ENCODE measurements at regions not wholly inside any gene's neighbourhood (a gene's known extent, or its start where the extent isn't known, plus 50 kb on each side); places are given as distances from the start of the nearest gene placed in this dataset.
"Not testable (repeated sequence)": the region's sequence is repeated elsewhere in the genome, so short reads cannot be mapped to it uniquely, and the experiment has no call there.

GRCh38 chr14:83828406-83828805 lies 1701.5 kb upstream of the FLRT2 start:
- DNase-seq (ENCODE audit: extremely low read depth, low read depth, low spot score) = no peak

- no peak for DNase-seq (ENCODE audit: extremely low read depth, low read depth, low spot score)
Measured at GRCh38 chr14:83830316-83830715, 1699.6 kb upstream of the FLRT2 start.

- DNase-seq (ENCODE audit: extremely low read depth, low read depth, low spot score) = no peak
Measured at GRCh38 chr14:83838226-83838625, 1691.7 kb upstream of the FLRT2 start.

DNA sequence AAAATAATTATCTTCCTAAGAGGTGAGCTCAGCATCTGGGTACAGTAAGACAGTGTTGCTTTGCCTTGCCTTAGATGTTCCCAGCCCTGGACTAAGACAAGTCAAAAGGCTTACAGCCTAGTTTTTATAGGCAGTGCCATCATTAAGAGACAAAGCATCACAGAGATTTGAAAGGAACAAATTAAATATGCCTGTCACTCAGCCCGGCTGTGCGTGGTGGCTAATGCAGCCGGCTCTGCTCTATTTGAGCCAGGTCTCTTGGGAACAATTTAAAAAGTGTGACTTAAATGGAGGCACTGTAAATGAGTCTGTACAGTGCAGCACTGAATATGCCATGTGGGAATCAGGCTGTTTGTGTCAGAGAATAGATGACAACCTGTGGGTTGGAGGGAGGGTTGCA lies 1687.4 kb upstream of the FLRT2 start:
- DNase-seq (ENCODE audit: extremely low read depth, low read depth, low spot score) = no peak

- DNase-seq (ENCODE audit: extremely low read depth, low read depth, low spot score) = no peak
Measured at GRCh38 chr14:83847102-83847501, 1682.8 kb upstream of the FLRT2 start.

GRCh38 chr14:83850092-83850491 lies 1679.9 kb upstream of the FLRT2 start:
- no peak for DNase-seq (ENCODE audit: extremely low read depth, low read depth, low spot score)

DNA sequence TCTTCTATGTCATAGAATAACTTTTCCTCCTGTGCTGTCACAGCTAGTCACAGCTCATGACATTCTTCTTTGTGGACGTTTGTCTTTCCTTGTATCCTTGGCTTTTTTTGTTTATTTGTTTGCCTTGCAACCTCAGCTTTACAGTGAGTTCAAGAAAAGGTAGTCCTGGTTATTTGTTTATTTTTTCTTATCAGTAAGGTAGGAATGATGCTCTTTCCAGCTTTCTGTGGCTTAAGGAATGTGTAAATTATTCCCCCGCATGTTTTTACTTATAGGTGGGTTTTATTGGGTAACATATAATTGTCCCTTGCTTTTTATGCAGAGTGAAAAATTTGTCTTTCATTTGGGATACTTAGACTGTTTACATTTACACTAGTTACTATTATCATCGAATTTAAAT lies 1673.6 kb upstream of the FLRT2 start:
- no peak for DNase-seq (ENCODE audit: extremely low read depth, low read depth, low spot score)

GRCh38 chr14:83860631-83861155 lies 1669.3 kb upstream of the FLRT2 start:
- DNase-seq (ENCODE audit: extremely low read depth, low read depth, low spot score) = no peak

GRCh38 chr14:83863042-83863774 lies 1666.7 kb upstream of the FLRT2 start:
- DNase-seq (ENCODE audit: extremely low read depth, low read depth, low spot score) = no peak

GRCh38 chr14:83864106-83864505 lies 1665.8 kb upstream of the FLRT2 start:
- no peak for DNase-seq (ENCODE audit: extremely low read depth, low read depth, low spot score)

DNA sequence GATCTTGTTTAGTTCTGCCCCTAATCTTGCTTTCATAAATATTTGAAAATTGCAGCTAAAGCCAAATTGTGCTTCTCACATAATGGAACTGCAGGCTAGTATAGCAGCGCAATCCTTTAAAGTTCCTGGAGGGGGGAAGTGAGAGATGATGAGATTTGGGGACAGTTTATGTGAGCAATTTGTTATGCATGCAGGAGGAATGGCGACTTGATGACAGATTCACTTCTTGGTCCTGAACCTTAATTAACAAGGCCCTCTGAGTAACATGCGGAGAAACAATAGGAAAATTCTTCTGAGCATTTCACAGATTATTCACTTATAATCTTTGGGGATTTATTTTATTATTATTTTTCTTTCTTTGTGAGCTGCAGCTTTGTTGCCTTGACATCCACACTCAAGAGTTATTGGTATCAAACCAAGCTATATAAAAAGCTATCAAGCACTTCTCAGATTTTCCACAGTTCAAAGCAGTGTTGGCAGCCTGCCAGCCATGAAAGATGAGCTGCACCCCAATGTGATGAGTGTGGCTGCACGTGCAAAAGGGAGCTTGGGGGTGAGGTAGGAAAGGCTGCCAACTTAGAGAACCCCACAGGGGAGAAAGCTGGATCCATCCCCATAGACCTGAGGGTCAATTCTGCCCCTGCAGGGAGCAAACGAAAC lies 1662.2 kb upstream of the FLRT2 start:
- no peak for DNase-seq (ENCODE audit: extremely low read depth, low read depth, low spot score)

DNA sequence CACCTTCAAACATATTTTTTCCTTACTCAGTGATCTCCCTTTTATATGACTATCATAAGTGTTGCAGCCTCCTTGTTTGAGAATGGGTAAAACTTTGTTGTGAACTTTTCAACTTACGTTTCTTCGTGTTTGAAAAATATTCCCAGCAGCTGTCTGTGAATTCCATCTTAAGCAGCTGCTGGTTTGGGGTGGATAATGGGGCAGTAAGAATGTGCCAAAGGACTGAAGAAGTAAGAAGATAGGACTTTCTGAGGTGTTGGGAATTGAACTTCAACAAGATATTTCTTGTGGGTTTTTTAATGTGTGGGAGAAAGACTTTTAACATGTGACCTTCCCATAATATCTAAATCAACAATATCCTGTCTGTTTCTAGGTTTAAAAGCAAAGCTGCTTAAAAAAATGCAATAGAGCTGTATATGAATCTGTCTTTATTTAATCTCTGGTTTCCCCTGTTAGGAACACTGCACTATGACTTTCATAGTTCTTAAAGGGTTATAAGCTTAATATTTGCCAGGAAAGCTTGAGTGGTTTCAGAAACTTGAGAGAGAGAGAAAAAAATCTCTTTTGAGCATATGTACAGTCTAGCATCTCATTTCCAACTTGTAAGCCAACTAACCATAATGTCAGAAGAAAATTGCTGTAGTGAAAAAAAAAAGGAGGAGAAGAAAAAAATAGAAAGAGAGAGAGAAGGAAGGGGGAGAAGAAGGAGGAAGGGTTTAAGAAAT lies 1659.2 kb upstream of the FLRT2 start:
- DNase-seq (ENCODE audit: extremely low read depth, low read depth, low spot score) = no peak

DNA sequence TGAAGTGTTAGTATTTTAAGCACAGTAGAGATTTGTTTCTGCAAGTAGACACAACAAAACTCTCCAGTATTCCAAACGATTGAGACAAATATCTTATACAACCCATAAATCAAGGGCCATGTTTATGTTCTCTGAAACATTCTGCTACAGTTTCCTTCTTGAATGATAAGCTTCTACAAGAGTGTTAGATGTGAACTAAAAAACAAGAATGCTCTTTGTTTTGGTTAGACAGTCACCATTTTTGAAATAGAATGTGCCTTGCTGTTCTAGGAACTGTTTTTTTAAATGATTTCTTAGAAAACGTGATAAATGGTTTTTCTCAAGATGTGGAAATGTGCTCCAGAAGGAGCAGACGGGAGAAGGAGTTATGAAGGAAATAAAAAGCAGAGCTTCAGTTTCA lies 1656.3 kb upstream of the FLRT2 start:
- DNase-seq (ENCODE audit: extremely low read depth, low read depth, low spot score) = no peak

DNA sequence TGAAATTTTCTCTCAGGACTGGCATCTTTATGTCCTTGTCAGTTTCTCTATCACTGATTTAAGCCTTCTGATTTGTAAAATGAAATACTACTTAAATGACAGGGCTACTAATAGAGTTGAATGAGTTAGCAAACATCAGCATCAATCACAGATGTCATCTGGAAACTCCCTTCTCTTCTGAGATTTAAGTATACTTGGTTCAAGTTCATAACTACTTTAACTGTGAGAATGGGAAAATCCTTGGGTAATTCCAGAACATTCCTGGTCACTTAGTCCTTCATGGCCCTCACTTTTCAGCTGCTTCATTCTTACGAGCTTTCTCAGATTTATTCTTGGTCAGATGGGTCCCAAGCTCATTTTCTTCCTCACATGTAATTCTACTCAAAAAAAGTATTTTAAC lies 1655.3 kb upstream of the FLRT2 start:
- no peak for DNase-seq (ENCODE audit: extremely low read depth, low read depth, low spot score)

GRCh38 chr14:83883732-83884131 lies 1646.2 kb upstream of the FLRT2 start:
- DNase-seq (ENCODE audit: extremely low read depth, low read depth, low spot score) = no peak

DNA sequence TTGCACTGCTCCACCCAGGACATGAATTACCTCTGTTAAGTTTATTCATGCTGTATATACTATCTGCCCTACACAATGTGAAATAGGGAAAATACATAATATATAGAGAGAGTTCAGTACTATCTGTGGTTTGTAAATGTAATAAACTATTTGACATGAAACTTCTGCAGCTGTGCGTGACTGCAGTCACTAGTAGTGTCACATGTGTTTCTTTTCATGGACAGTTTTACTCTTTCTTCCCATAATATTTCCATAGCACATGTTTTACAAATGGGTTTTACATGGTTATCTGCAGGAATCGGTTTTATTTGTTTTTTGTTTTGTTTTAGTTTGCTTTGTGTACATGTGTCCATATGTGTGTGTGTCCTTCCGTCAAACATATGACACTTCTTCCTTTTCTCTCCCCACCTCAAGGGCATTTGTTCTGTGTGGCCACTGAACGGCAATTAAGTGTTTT lies 1644.1 kb upstream of the FLRT2 start:
- DNase-seq (ENCODE audit: extremely low read depth, low read depth, low spot score) = no peak

- no peak for DNase-seq (ENCODE audit: extremely low read depth, low read depth, low spot score)
Measured at GRCh38 chr14:83887866-83888265, 1642.1 kb upstream of the FLRT2 start.

GRCh38 chr14:83893447-83893846 lies 1636.5 kb upstream of the FLRT2 start:
- no peak for DNase-seq (ENCODE audit: extremely low read depth, low read depth, low spot score)

DNA sequence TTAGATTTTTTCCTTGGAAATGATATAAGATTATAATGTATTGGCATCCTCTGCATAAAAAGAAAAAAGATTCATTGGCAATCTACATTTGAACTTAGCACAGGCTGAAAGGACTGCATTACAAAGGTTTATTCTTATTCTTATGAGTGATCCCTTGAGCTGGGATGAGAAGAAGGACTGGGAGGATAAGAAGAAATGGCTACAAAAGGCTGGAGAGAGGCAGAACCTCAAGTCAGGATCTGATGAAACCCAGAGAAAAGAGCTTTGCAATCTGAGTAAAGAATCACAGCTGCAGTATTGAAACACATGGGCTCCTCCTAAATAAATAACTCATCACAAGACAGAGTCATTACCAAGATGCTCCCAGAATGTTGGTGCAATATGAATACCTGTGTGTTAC lies 1635.4 kb upstream of the FLRT2 start:
- no peak for DNase-seq (ENCODE audit: extremely low read depth, low read depth, low spot score)

- DNase-seq (ENCODE audit: extremely low read depth, low read depth, low spot score) = not testable (repeated sequence)
Measured at GRCh38 chr14:83898558-83898957, 1631.4 kb upstream of the FLRT2 start.

DNA sequence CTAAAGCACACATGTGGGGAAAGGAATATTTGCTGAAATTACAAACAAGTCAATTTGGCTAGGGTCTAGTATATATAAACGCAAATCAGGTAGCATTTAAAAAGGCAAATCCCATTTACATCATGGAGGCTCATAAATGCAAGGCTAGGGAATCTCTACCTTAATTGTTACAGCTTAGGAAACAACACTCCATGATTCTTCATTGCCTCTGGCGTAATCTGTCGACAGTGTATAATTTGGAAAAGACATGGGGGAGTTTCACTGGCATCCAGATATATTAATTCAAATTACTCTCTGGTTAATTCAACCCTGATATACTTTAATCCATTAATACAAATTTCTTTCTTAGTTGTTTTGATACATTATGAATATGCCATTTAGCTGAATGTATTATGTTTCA lies 1630.2 kb upstream of the FLRT2 start:
- DNase-seq (ENCODE audit: extremely low read depth, low read depth, low spot score) = no peak

- no peak for DNase-seq (ENCODE audit: extremely low read depth, low read depth, low spot score)
Measured at GRCh38 chr14:83905157-83905556, 1624.8 kb upstream of the FLRT2 start.

Measured in glomerular endothelial cell (primary cell).